Bronchial epithelial cell (primary cell): ENCODE measurements at regions not wholly inside any gene's neighbourhood (a gene's known extent, or its start where the extent isn't known, plus 50 kb on each side); places are given as distances from the start of the nearest gene placed in this dataset.

ENCODE experiments used
- DNase-seq: peaks from one replicate; pipeline ENCODE4 v3.0.0-alpha.2; 2010; ENCODE audit warnings: low read depth
- FAIRE-seq: peaks from 2 replicates; lab custom pipeline; 2011; peaks lifted over from hg19 to GRCh38; lab: Jason Lieb, UNC
- H3K27me3 ChIP-seq: 2 replicates; pipeline ENCODE4 v1.5.1; 2011; ENCODE audit warnings: low read length; ENCODE audit not compliant: control insufficient read depth, insufficient read depth
- H3K36me3 ChIP-seq: 2 replicates; pipeline ENCODE4 v1.5.1; 2011; ENCODE audit warnings: low read length; ENCODE audit not compliant: control insufficient read depth, insufficient read depth
- H3K4me3 ChIP-seq: 2 replicates; pipeline ENCODE4 v1.5.1; 2011; ENCODE audit warnings: mild to moderate bottlenecking, low read depth, low read length, control low read depth
- TF ChIP-seq, protein P1 (sequence below): IDR thresholded peaks from 2 replicates; pipeline ENCODE4 v1.5.1; 2011; ENCODE audit warnings: mild to moderate bottlenecking, moderate library complexity, low read length, control low read depth, inconsistent platforms; ENCODE audit not compliant: insufficient read depth, severe bottlenecking

- FAIRE-seq: no peak
- no peaks in the 10 kb centered on the region for H3K27me3 ChIP-seq
- no peaks in the 10 kb centered on the region for H3K36me3 ChIP-seq
- TF ChIP-seq, protein P1, sequence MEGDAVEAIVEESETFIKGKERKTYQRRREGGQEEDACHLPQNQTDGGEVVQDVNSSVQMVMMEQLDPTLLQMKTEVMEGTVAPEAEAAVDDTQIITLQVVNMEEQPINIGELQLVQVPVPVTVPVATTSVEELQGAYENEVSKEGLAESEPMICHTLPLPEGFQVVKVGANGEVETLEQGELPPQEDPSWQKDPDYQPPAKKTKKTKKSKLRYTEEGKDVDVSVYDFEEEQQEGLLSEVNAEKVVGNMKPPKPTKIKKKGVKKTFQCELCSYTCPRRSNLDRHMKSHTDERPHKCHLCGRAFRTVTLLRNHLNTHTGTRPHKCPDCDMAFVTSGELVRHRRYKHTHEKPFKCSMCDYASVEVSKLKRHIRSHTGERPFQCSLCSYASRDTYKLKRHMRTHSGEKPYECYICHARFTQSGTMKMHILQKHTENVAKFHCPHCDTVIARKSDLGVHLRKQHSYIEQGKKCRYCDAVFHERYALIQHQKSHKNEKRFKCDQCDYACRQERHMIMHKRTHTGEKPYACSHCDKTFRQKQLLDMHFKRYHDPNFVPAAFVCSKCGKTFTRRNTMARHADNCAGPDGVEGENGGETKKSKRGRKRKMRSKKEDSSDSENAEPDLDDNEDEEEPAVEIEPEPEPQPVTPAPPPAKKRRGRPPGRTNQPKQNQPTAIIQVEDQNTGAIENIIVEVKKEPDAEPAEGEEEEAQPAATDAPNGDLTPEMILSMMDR: no peak
- H3K4me3 ChIP-seq: no peak overlapping the region
- DNase-seq: no peak
Observed at GRCh38 chr1:98327220-98327861, 334.2 kb upstream of the SNX7 start.

DNA sequence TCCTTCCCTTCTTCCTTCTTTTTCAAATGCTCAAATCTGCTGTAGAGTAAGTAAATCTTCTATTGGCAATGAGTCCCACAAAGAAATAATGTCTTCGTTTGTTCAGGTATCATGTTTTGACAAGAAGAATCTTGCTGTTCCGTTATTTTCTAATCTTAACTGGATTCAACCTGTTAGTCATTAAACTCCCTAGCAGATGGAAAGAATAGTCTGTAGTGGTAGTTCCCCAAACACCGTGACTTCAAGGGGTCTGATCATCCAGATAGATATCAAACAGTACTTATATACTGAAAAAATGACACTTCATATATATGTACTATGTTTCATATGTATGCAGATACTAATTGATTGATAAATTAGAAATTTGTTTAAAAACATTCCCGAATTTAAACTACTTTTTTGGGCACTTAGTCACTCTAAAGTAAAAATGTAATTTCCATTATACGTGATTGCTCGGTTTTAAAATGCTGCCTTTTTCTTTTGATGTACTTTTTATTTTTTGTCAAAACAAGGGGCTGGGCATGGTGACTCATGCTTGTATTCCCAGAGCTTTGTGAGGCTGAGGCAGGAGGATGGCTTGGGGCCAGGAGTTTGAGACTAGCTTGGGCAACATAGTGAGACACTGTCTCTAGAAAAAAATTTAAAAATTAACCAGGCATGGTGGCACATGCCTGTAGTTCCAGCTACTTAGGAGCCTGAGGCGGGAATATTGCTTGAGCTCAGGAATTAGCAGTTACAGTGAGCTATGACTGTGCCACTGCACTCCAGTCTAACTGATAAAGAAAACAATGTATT, 335.7 kb upstream of the SNX7 start:
- FAIRE-seq (no peak), DNase-seq (peak; percentile 95)
- Histone ChIP-seq H3K27me3 (no peaks in the 10 kb centered on the region), H3K36me3 (no peaks in the 10 kb centered on the region), H3K4me3 (no peak overlapping the region)
- TF ChIP-seq, protein P1: no peak

GRCh38 chr1:98323906-98324358, 337.6 kb upstream of the SNX7 start:
- Histone ChIP-seq H3K27me3 (no peaks in the 10 kb centered on the region), H3K4me3 (no peak overlapping the region), H3K36me3 (no peaks in the 10 kb centered on the region)
- TF ChIP-seq, protein P1: no peak
- FAIRE-seq (peak; percentile 99), DNase-seq (peak; percentile 90)

GRCh38 chr1:98323388-98323787, 338.1 kb upstream of the SNX7 start:
- TF ChIP-seq, protein P1: no peak
- peak; percentile 64 for FAIRE-seq
- H3K4me3 ChIP-seq: no peak overlapping the region
- H3K27me3 ChIP-seq: no peaks in the 10 kb centered on the region
- peak; percentile 97 for DNase-seq
- H3K36me3 ChIP-seq: no peaks in the 10 kb centered on the region

DNA sequence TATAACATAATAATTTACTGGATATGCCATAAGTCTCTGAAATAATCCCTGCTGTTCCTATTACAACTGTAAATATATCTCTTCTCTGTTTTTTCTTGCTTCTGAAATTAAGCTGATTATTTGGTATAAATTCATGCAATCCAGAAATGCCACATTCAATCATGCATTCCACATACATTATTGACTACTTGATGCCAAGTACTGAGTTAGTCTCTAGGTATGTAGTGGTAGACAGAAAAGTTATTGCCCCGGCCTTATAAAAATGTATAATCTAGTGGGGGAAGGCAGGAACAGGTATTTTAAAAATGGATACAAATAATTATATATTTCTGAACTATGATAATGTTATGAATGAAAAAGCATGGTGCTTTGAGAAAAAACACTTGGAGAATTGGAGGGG, 338.6 kb upstream of the SNX7 start:
- Histone ChIP-seq H3K27me3 (no peaks in the 10 kb centered on the region), H3K4me3 (no peak overlapping the region), H3K36me3 (no peaks in the 10 kb centered on the region)
- DNase-seq (peak; percentile 59), FAIRE-seq (no peak)
- TF ChIP-seq, protein P1: no peak
